GM18505 (cell line): ENCODE measurements at regions not wholly inside any gene's neighbourhood (a gene's known extent, or its start where the extent isn't known, plus 50 kb on each side); places are given as distances from the start of the nearest gene placed in this dataset.

ENCODE experiments used
- ATAC-seq: cut with Tn5 transposase; IDR thresholded peaks from one replicate; pipeline ENCODE4 v1.9.1; 2021; ENCODE audit not compliant: unreplicated experiment
- POLR2A ChIP-seq: IDR thresholded peaks from 4 replicates; pipeline ENCODE4 v1.6.1; 2011; ENCODE audit warnings: borderline replicate concordance; ENCODE audit not compliant: insufficient read depth, insufficient read length; ENCODE audit errors: extremely low read depth

- ATAC-seq = no peak
Observed at GRCh38 chr13:86741762-86742285, 929.3 kb upstream of the SLITRK5 start.

GRCh38 chr13:86757236-86757978 is 913.8 kb upstream of the SLITRK5 start:
- no peak for TF ChIP-seq POLR2A

More at GRCh38 chr13:86741762-86742285, 929.3 kb upstream of the SLITRK5 start:
- TF ChIP-seq POLR2A = no peak

GRCh38 chr13:86758116-86758515 is 913.1 kb upstream of the SLITRK5 start:
- ATAC-seq = no peak
- no peak for TF ChIP-seq POLR2A

More at GRCh38 chr13:86757236-86757978, 913.8 kb upstream of the SLITRK5 start:
- no peak for ATAC-seq

GRCh38 chr13:86760620-86761019 is 910.6 kb upstream of the SLITRK5 start:
- no peak for TF ChIP-seq POLR2A
- no peak for ATAC-seq

- ATAC-seq = no peak
- TF ChIP-seq POLR2A = no peak
Observed at GRCh38 chr13:86765462-86765861, 905.7 kb upstream of the SLITRK5 start.

- ATAC-seq = no peak
- no peak for TF ChIP-seq POLR2A
Observed at GRCh38 chr13:86788616-86789015, 882.6 kb upstream of the SLITRK5 start.

- TF ChIP-seq POLR2A = no peak
- ATAC-seq = no peak
Observed at GRCh38 chr13:86792153-86792651, 879.0 kb upstream of the SLITRK5 start.

GRCh38 chr13:86795858-86796257 is 875.3 kb upstream of the SLITRK5 start:
- TF ChIP-seq POLR2A = no peak
- ATAC-seq = no peak

- no peak for ATAC-seq
- no peak for TF ChIP-seq POLR2A
Observed at GRCh38 chr13:86810361-86810760, 860.8 kb upstream of the SLITRK5 start.

- ATAC-seq = no peak
Observed at GRCh38 chr13:86813198-86813597, 858.0 kb upstream of the SLITRK5 start.

GRCh38 chr13:86825410-86825809 is 845.8 kb upstream of the SLITRK5 start:
- no peak for TF ChIP-seq POLR2A

More at GRCh38 chr13:86813198-86813597, 858.0 kb upstream of the SLITRK5 start:
- TF ChIP-seq POLR2A = no peak

GRCh38 chr13:86826232-86826631 is 844.9 kb upstream of the SLITRK5 start:
- ATAC-seq = no peak
- no peak for TF ChIP-seq POLR2A

More at GRCh38 chr13:86825410-86825809, 845.8 kb upstream of the SLITRK5 start:
- ATAC-seq = no peak

- ATAC-seq = no peak
Observed at GRCh38 chr13:86830046-86830445, 841.1 kb upstream of the SLITRK5 start.

GRCh38 chr13:86831084-86831483 is 840.1 kb upstream of the SLITRK5 start:
- TF ChIP-seq POLR2A = no peak
- no peak for ATAC-seq

More at GRCh38 chr13:86830046-86830445, 841.1 kb upstream of the SLITRK5 start:
- no peak for TF ChIP-seq POLR2A
